GM21717 (cell line): ENCODE measurements at regions not wholly inside any gene's neighbourhood (a gene's known extent, or its start where the extent isn't known, plus 50 kb on each side); places are given as distances from the start of the nearest gene placed in this dataset.
A peak's percentile ranks its signal among the peaks of the same experiment; 100 is the strongest.

ENCODE experiments used
- ATAC-seq: cut with Tn5 transposase; IDR thresholded peaks from one replicate; pipeline ENCODE4 v1.9.1; 2021; ENCODE audit warnings: mild to moderate bottlenecking, moderate library complexity; ENCODE audit not compliant: unreplicated experiment

DNA sequence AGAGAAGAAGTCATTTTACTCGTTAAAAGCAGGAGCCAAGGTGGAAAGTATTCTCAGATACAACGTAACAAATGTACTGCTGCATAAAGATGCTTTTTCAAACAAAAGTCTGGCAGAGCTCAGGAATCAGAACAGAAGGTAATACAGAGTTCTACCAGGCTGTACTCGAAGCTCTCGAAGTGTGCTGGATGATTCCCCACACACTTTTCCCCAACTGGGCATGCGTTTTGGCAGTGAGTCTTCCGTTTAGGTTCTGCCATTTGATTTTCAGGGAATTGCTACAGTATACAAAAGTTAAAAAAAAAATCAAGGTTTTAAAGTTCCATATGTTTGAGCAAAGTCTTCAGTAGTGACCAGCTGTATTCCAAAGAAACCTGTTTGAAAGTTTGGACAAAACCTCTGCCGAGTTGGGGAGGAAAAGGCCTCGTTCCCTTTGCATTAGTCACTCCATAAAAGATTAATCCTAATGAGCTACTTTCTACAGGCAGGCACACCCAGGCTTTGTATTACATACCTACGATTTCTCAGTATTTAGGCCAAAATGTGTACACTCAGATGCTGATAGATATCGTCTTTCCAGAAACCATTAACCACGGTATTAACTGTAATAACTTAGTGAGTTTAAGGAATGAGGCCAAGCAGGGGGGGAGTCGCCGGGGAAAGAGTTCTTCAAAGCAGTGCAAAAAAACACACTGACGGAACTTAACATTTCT lies 477.1 kb downstream of the LMO4 start:
- ATAC-seq: no peak

DNA sequence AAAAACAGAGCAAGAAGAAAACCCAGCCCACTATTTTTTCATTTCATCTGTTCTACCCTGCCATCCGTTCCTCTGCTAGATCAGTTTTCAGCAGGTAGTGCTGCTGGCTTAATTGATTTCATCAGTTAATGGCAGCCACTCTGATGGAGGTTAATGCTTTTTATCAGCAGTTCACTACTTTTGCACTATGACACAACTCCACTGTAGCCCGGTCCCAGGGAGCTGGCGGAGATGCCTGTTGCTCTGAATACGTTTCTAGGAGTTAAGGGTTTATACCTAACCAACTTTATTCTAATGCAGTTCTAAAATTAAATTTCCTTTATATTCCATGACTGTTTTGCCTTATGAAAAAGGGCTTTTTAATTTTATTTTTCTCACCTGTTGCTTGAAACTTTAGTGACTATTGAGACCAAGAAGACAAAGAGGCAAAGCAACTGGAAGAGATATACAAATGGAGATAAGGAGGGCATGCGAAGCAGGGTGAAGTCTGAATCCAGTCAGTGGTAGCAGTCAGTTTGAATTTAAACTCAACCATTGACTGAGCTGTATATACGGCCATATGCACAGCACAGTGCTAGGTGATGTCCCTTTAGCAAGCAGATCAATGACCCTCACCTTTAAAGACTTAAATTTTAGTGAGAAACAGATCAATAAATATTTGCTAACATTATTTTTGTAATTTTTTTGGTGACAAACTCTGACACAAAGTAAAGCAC lies 477.9 kb downstream of the LMO4 start:
- ATAC-seq: no peak

GRCh38 chr1:87810166-87810565 lies 481.5 kb downstream of the LMO4 start:
- no peak for ATAC-seq

GRCh38 chr1:87812871-87813577 lies 484.3 kb downstream of the LMO4 start:
- peak; percentile 90 for ATAC-seq

- ATAC-seq: no peak
Observed at GRCh38 chr1:87814573-87814972, 485.9 kb downstream of the LMO4 start.

DNA sequence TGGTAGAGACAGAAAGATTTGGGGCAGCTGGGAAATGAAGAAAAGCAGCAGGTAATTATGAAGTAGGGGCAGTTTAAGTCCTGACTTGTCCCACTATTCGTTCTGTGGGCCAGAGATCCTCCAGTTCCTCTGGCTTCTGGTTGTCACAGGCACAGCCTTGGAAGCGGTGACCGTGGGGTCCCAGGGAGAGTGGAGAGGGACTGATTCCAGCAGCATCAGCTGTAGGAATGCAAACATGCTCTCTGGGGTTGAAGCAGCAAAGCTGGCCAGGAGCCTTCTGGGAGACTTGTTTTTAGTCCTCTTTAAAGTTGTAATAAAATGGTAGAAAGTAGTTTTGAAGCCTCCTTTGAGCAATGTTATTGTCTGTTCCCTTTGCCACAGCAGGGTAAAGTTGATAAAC lies 488.0 kb downstream of the LMO4 start:
- no peak for ATAC-seq

DNA sequence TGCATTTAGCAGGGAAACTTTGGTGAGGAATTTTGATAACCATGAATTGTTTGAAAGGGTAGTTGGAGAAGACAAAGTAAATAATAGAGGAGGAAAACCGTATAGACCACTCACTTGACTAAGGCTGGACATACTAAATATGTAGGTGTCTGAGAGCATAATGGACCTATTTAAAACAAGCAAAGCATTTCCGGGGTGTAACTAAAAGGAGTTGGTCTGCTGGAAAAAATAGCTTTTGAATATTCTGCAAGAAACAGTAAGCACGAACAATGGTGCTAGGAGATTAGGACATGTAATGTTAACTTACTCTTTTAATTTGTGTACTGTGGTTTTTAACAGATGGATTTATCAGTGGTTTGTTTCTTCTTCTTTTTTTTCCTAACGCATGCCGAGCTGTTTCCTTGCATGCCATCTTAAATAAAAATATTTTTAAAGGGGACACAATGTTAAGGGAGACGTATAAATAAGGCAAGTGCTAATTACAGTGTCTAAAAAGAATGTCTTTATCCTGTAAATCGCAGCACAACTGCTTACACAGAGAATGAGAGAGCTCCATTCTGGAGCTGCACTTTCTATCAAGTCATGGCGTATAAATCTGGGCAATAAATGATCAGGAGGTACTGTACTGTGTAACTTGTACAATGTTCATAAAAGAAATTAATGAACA lies 492.1 kb downstream of the LMO4 start:
- no peak for ATAC-seq

- no peak for ATAC-seq
Observed at GRCh38 chr1:87821335-87821697, 492.6 kb downstream of the LMO4 start.

- ATAC-seq: peak; percentile 96
Observed at GRCh38 chr1:87826681-87827251, 498.1 kb downstream of the LMO4 start.

- ATAC-seq: peak; percentile 46
Observed at GRCh38 chr1:87829360-87829759, 500.7 kb downstream of the LMO4 start.

- ATAC-seq: no peak
Observed at GRCh38 chr1:87830432-87830978, 501.8 kb downstream of the LMO4 start.

DNA sequence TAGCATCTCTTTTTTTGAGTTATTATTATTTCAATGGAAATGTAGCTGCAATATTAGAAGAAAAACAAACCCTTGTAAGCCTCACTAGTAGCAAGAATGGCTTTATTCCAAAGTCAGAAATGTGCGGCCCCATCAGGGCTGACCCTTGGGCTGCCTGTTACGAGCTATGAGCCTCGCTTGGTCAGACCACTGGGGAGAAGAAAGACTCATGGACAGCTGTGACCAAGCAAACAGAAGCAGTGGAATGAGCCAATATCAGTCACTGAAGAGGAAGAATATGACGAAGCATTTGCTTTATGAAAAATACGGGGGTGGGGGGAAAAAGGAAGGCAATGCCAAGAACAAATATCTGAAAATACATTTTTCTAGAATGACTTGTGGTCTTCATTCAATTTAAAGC lies 504.5 kb downstream of the LMO4 start:
- no peak for ATAC-seq

GRCh38 chr1:87834151-87834550 lies 505.5 kb downstream of the LMO4 start:
- no peak for ATAC-seq

DNA sequence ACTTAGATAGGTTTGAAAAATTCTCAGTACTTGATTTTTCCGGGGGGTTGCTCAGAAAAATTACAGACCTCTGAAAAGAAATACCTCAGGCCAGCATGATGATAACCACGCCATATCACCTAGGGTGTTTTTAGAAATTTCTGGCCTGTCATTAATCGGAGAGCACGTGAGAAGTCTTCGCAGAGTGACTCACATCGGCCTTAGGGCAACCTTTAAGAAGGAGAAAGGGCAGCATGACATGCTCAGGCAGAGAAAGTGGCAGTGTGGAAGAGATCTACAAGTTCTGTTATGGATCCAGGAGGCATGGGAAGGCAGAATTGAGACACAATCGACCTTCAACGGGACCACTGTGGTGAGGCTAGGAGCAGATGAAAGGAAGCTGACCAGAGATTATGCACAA lies 506.3 kb downstream of the LMO4 start:
- ATAC-seq: no peak

DNA sequence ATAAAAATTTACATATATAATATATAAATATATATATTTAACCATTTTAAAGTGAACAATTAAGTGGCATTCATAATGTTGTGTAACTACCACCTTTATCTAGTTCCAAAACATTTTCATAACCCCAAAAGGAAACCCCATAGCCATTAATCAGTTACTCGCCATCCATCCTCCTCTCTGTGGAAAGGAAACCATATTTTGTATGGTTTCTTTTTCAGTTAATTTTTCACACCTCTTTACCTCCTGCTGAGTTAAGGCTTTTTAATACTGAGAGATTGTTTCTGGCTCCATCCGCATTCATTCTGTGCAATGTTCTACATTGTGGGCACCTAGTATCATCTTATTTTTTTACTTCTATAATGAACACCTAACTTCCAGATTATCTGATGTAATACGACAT lies 512.1 kb downstream of the LMO4 start:
- ATAC-seq: no peak

DNA sequence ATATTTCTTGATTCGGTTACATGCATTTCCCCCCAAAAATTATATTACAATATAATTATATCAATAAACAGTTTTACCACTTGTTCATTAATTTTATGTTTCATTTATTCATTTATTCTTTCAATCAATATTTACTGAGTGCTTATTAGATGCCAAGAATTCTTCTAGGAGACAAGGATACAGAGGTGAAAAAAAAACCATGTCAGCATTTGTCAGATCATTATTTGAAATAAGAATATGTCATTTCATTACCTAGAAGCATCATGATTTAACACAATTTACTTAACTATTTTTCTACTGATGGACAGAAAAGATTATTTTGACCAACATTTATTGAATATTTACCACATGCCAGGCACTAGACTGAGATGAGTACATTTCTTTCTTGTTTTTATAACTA lies 512.7 kb downstream of the LMO4 start:
- ATAC-seq: no peak

DNA sequence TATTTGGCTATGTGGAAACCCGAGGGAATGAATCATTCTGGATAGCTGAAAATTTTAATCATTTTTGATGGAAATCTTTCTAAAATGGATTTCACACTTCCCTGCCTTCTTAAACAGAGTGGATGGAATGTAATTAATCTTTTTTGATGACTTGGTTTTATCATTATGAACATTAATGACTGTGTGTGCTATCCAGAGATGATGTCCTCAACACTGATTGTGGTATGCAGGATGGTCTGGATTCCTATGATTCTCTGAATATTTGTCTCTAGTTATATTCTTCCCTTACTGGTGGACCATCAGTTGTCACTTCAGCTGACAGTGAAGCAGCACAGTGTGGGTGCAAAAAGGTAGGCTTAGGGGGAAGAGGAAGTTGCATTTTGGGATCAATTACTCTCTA lies 513.5 kb downstream of the LMO4 start:
- no peak for ATAC-seq

DNA sequence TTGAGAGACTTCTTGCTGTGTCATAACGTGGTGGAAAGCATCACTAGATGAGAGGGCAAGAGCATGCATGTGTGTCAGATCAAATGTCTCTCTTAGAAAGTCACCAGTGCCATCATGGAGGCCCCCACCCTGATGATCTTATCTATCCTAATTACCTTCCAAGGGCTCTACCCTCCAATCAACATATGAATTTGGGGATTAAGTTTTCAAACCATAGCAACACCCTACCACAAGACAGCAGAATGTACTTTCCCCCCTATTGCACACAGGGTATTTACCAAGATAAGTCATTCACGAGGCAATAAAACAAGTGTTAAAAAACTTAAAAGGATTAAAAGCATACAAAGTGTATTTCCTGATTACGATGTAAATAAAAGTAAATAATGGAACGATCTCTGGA lies 515.6 kb downstream of the LMO4 start:
- ATAC-seq: no peak

GRCh38 chr1:87851490-87851889 lies 522.8 kb downstream of the LMO4 start:
- ATAC-seq: no peak

DNA sequence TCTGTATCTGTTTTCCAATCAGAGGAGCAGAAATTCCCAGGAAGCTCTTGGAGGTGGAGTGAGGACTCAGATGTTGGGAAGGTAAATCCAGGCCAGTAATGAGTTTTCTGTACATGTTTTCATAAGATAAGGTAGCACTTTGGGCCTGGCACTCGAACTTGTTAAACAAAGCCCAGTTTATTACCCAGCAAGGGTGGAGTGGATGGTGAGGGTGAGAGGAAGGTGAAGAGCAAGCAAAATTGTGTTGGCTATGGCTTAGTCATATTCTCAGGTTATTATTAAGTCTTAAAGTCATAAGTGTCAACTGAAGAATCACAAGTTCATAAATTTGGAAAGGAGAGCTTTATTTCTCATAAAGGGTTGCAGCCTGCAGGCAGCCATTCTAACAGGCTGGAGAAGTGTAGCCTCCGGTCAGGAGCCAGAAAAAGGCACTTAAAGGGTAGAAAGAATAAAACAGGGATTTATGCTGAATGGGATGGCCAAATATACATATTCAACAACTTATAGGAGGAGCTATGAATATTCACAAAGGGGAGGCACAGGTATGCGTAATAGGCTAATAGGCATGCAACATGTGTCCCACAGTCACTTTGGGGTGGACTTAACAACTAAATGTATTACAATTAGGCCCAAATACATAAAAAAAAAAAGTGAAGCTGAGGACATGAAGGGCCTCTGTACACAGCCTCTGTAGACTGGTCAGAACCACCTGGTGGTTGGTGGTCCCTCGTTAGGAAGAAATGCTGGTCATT lies 523.9 kb downstream of the LMO4 start:
- no peak for ATAC-seq
